AG04450 (cell line): ENCODE measurements at regions not wholly inside any gene's neighbourhood (a gene's known extent, or its start where the extent isn't known, plus 50 kb on each side); places are given as distances from the start of the nearest gene placed in this dataset.

Source experiments
- CTCF ChIA-PET: fragments of 300-600, 350-600 bp; formaldehyde crosslinking; extraction: SDS; loops from one replicate; lab custom pipeline; 2022; ENCODE audit warnings: antibody characterized with exemption, inconsistent platforms; lab: Charles Lee
- POLR2A ChIA-PET: fragments of 350-600 bp; formaldehyde crosslinking; extraction: SDS; loops from one replicate; lab custom pipeline; 2021; ENCODE audit warnings: antibody characterized with exemption, inconsistent platforms; lab: Yijun Ruan, JAX
- DNase-seq: peaks from one replicate; pipeline ENCODE4 v3.0.0-alpha.2; 2011; ENCODE audit warnings: low read depth, low spot score
- H3K27ac ChIP-seq: one replicate; pipeline ENCODE4 v1.5.1; 2012; ENCODE audit warnings: low read depth, low read length, control low read depth
- H3K27me3 ChIP-seq: one replicate; pipeline ENCODE4 v1.6.0; 2012; ENCODE audit warnings: low read length; ENCODE audit not compliant: control insufficient read depth, insufficient read depth
- H3K4me3 ChIP-seq: 2 replicates; pipeline ENCODE4 v1.5.1; 2011; ENCODE audit warnings: mild to moderate bottlenecking, low read depth, low read length, control low read depth
- H3K9me3 ChIP-seq: 2 replicates; pipeline ENCODE4 v1.5.1; 2012; ENCODE audit warnings: low read length; ENCODE audit not compliant: control insufficient read depth, insufficient read depth
- CTCF ChIP-seq: IDR thresholded peaks from 2 replicates; pipeline ENCODE4 v1.5.1; 2011; ENCODE audit warnings: low read depth, low read length, control low read depth, inconsistent platforms

GRCh38 chr20:63128956-63129355 is 87.0 kb downstream of the YTHDF1 start:
- H3K4me3 ChIP-seq = no peak overlapping the region
- no peaks in the 10 kb centered on the region for H3K27me3 ChIP-seq
- ChIA-PET POLR2A (no interaction called here), CTCF (no interaction called here)
- TF ChIP-seq CTCF = no peak
- H3K9me3 ChIP-seq = peaks cover 2% of the 10 kb centered on the region; the same call in 1 of the 2 replicates
- no peak for DNase-seq
- no peak overlapping the region for H3K27ac ChIP-seq

DNA sequence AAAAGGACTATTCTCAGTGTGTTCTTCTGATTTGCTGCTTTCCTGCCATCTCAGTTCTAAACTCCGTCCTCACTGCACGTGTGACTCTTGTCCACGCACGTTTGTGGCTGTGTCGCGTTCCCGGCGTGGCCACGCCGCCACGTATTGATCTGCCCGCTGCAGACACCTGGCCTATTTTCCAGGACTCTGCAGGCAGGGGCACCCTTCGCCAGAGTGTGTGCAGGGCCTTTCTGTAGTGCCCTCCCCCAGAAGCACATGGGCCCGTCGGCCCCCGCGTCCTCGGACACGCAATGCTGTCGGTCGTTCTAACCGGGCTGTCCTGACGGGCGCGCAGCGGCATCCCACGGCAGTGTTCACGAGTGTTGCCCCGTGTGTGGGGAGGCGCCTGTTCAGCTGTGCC is 87.6 kb downstream of the YTHDF1 start:
- no peaks in the 10 kb centered on the region for H3K27me3 ChIP-seq
- CTCF ChIA-PET = no interaction called here
- H3K4me3 ChIP-seq = no peak overlapping the region
- TF ChIP-seq CTCF = no peak
- H3K9me3 ChIP-seq = no peaks in the 10 kb centered on the region; the same call in 1 of the 2 replicates
- POLR2A ChIA-PET = no interaction called here
- no peak for DNase-seq
- H3K27ac ChIP-seq = no peak overlapping the region

DNA sequence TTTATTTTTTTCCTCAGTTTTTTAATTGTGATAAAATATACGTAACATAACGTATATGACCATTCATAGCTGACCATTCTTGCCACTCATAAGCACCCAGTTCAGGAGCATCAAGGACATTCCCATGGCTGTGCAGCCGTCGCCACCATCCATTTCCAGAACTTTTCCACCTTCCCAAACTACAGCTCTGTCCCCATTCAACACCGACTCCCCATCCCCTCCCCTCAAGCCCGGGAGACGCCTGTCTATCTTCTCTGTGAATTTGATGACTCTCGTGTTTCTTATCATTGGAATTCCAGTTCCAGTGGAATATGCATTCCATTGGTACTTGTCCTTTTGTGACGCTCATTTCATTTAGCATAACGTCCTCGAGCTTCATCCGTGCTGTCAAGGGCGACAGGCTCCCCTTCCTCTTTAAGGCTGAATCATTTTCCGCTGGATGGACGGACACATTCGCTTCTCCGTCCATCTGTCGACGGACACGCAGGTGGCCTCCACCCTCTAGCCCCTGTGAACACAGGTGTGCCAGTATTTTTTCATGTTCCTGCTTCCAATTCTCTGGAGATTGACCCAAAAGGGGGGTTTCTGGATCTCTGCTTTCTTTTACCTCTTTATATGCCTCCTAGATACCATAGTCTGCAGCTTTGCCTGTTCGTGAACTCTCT is 88.1 kb downstream of the YTHDF1 start:
- no peak for TF ChIP-seq CTCF
- no peak for DNase-seq
- ChIA-PET POLR2A (no interaction called here), CTCF (no interaction called here)
- Histone ChIP-seq H3K4me3 (no peak overlapping the region), H3K27me3 (no peaks in the 10 kb centered on the region), H3K27ac (no peak overlapping the region), H3K9me3 (no peaks in the 10 kb centered on the region; the same call in 1 of the 2 replicates)

DNA sequence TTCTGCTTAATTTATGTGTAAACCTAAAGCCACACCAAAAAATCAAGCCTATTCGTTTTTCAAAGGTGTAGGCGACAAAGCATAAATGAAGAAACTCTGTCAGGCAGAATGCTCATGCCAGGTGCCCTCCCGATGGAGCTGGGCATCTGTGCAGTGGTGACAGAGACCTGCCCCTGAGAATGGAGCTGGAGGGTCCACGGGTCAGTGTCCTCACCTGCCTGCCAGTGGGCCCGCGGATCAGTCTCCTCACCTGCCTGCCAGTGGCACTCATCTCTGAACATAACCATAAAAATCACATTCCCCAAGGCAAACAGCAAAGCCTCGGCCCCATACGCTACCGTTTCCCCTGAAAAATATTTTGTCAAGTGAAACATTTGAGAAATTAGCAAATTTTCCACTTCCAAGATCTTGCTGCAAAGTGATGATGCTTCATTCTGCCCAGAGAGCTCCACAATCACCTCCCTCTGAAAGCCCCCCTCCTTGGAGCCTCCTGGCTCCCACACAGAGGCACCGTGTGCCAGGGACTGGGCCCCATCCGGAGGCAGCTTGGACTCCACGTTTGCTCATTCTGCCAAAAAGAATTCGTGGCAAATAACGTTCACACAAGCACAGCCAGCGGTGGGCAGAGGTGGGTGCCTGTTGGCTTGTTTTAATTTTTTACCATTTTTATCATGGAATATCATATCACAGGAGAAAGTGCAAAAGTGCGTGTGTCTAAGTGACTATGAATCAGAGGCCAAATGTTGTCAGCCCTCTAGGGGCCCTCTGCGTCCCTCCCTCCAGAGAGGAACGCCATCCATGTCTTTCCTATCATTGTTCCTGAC is 88.8 kb downstream of the YTHDF1 start:
- ChIA-PET CTCF (no interaction called here), POLR2A (no interaction called here)
- H3K27ac ChIP-seq = no peak overlapping the region
- H3K9me3 ChIP-seq = no peaks in the 10 kb centered on the region; the same call in 1 of the 2 replicates
- no peaks in the 10 kb centered on the region for H3K27me3 ChIP-seq
- TF ChIP-seq CTCF = no peak
- no peak overlapping the region for H3K4me3 ChIP-seq
- no peak for DNase-seq
